H1 (cell line): ENCODE measurements at regions not wholly inside any gene's neighbourhood (a gene's known extent, or its start where the extent isn't known, plus 50 kb on each side); places are given as distances from the start of the nearest gene placed in this dataset.
"Not testable (repeated sequence)": the region's sequence is repeated elsewhere in the genome, so short reads cannot be mapped to it uniquely, and the experiment has no call there.

ENCODE experiments used
- CTCF ChIA-PET: fragments of 300-600 bp; sonication (Branson Sonifier 250); formaldehyde crosslinking; loops from one replicate; lab custom pipeline; 2021; ENCODE audit not compliant: partially characterized antibody; lab: Charles Lee
- POLR2A ChIA-PET: fragments of 300-600 bp; sonication (Branson Sonifier 250); formaldehyde crosslinking; loops from one replicate; lab custom pipeline; 2021; ENCODE audit warnings: inconsistent platforms; ENCODE audit not compliant: partially characterized antibody; lab: Charles Lee
- DNase-seq, 2 experiments: peaks; one replicate each; pipeline versions ENCODE4 v3.0.0 to v3.0.0-alpha.2; 2010 to 2022; ENCODE audit warnings: low spot score in 2 of 2, low read depth in 1 of 2, mixed read lengths in 1 of 2
- FAIRE-seq: peaks from 2 replicates; lab custom pipeline; 2011; peaks lifted over from hg19 to GRCh38; lab: Jason Lieb, UNC
- H2AFZ ChIP-seq: 2 replicates; pipeline ENCODE4 v1.8.1; 2012; ENCODE audit warnings: low read length, inconsistent platforms
- H2AK5ac ChIP-seq: 2 replicates; pipeline ENCODE4 v1.6.1; 2013; ENCODE audit warnings: low read depth, low read length
- H2BK120ac ChIP-seq: replicated peaks from 2 replicates; pipeline ENCODE3; 2013; ENCODE audit warnings: low read depth, low read length, inconsistent platforms
- H2BK12ac ChIP-seq: 2 replicates; pipeline ENCODE4 v1.6.1; 2013; ENCODE audit warnings: low read depth, low read length
- H2BK15ac ChIP-seq: 2 replicates; pipeline ENCODE4 v1.6.1; 2013; ENCODE audit warnings: low read length
- H2BK20ac ChIP-seq: 2 replicates; pipeline ENCODE4 v1.6.1; 2013; ENCODE audit warnings: low read length
- H2BK5ac ChIP-seq: 2 replicates; pipeline ENCODE4 v1.6.1; 2013; ENCODE audit warnings: low read depth, low read length
- H3K14ac ChIP-seq: 2 replicates; pipeline ENCODE4 v1.6.1; 2013; ENCODE audit warnings: inconsistent platforms; ENCODE audit not compliant: insufficient read length
- H3K18ac ChIP-seq: 2 replicates; pipeline ENCODE4 v1.6.1; 2013; ENCODE audit warnings: low read length; ENCODE audit errors: extremely low read depth
- H3K23ac ChIP-seq: 2 replicates; pipeline ENCODE4 v1.6.1; 2013; ENCODE audit warnings: inconsistent platforms; ENCODE audit not compliant: insufficient read length
- H3K23me2 ChIP-seq: 2 replicates; pipeline ENCODE4 v1.6.1; 2013; ENCODE audit warnings: low read depth, low read length
- H3K27ac ChIP-seq: 2 replicates; pipeline ENCODE4 v1.6.1; 2011; ENCODE audit warnings: low read depth, low read length, inconsistent platforms
- H3K27me3 ChIP-seq, 4 experiments: replicated peaks in 1 of 4; 1 replicate in 1 of 4; 2 replicates in 3 of 4; pipeline versions ENCODE4 v1.6.1 to v1.8.1; 2011 to 2013; ENCODE audit warnings: low read length in 3 of 4, mild to moderate bottlenecking in 3 of 4, inconsistent platforms in 2 of 4, mixed read lengths in 2 of 4, moderate library complexity in 1 of 4; ENCODE audit not compliant: control insufficient read depth in 3 of 4, insufficient read depth in 3 of 4; ENCODE audit errors: extremely low read depth in 1 of 4
- H3K36me3 ChIP-seq, 4 experiments: 2 replicates each; pipeline versions ENCODE4 v1.6.1 to v1.8.1; 2011 to 2013; ENCODE audit warnings: mild to moderate bottlenecking in 4 of 4, low read length in 3 of 4, moderate library complexity in 2 of 4, control low read depth in 1 of 4, inconsistent platforms in 1 of 4; ENCODE audit not compliant: insufficient read depth in 4 of 4, control insufficient read depth in 2 of 4
- H3K4ac ChIP-seq: replicated peaks from 2 replicates; pipeline ENCODE3; 2013; ENCODE audit warnings: low read length, low read depth, mixed read lengths, inconsistent platforms; ENCODE audit not compliant: insufficient read length
- H3K4me1 ChIP-seq, 4 experiments: replicated peaks in 1 of 4; 1 replicate in 1 of 4; 2 replicates in 3 of 4; pipeline versions ENCODE4 v1.6.1 to v1.8.1; 2011 to 2013; ENCODE audit warnings: low read length in 3 of 4, inconsistent platforms in 2 of 4, mixed read lengths in 1 of 4; ENCODE audit not compliant: insufficient read depth in 4 of 4, control insufficient read depth in 3 of 4
- H3K4me2 ChIP-seq, 2 experiments: 2 replicates each; pipeline versions ENCODE4 v1.6.1 to v1.8.1; 2011 to 2013; ENCODE audit warnings: low read depth in 2 of 2, low read length in 2 of 2, control low read depth in 1 of 2, inconsistent platforms in 1 of 2, mild to moderate bottlenecking in 1 of 2; ENCODE audit not compliant: insufficient read depth in 1 of 2
- H3K4me3 ChIP-seq, 4 experiments: fragments of 200-600, 300-600 bp in 1 of 4; sonication (generic), shearing (Covaris generic), sonication (Bioruptor Twin) in 1 of 4; 2 replicates each; pipeline versions ENCODE4 v1.5.1 to v1.8.1; 2011 to 2016; ENCODE audit warnings: low read length in 4 of 4, low read depth in 3 of 4, control low read depth in 2 of 4, inconsistent platforms in 2 of 4, mild to moderate bottlenecking in 2 of 4, mixed read lengths in 1 of 4, moderate library complexity in 1 of 4; ENCODE audit not compliant: insufficient read depth in 2 of 4; ENCODE audit errors: extremely low read depth in 1 of 4
- H3K56ac ChIP-seq: replicated peaks from 2 replicates; pipeline ENCODE3; 2013; ENCODE audit warnings: low read depth, mild to moderate bottlenecking, mixed read lengths, low read length, inconsistent platforms; ENCODE audit not compliant: insufficient read length
- H3K79me1 ChIP-seq: 2 replicates; pipeline ENCODE4 v1.6.1; 2013; ENCODE audit warnings: low read depth, low read length, control low read depth
- H3K79me2 ChIP-seq, 2 experiments: 2 replicates each; pipeline versions ENCODE4 v1.6.1 to v1.8.1; 2012 to 2013; ENCODE audit warnings: low read length in 2 of 2, mild to moderate bottlenecking in 2 of 2, inconsistent platforms in 1 of 2; ENCODE audit not compliant: insufficient read depth in 2 of 2, control insufficient read depth in 1 of 2
- H3K9ac ChIP-seq, 4 experiments: replicated peaks in 1 of 4; 1 replicate in 1 of 4; 2 replicates in 3 of 4; pipeline versions ENCODE4 v1.6.1 to v1.8.1; 2011 to 2013; ENCODE audit warnings: low read depth in 3 of 4, low read length in 3 of 4, control low read depth in 2 of 4, mild to moderate bottlenecking in 2 of 4, moderate library complexity in 2 of 4, inconsistent platforms in 1 of 4; ENCODE audit errors: extremely low read depth in 1 of 4
- H3K9me3 ChIP-seq, 2 experiments: 2 replicates each; pipeline versions ENCODE4 v1.6.1 to v1.8.1; 2012 to 2013; ENCODE audit warnings: mild to moderate bottlenecking in 2 of 2, moderate library complexity in 2 of 2, control low read depth in 1 of 2, inconsistent platforms in 1 of 2, low read depth in 1 of 2, low read length in 1 of 2, mixed read lengths in 1 of 2; ENCODE audit not compliant: insufficient read depth in 2 of 2
- H4K20me1 ChIP-seq, 2 experiments: replicated peaks in 1 of 2; 2 replicates each; pipeline versions ENCODE3 to v1.8.1; 2011 to 2013; ENCODE audit warnings: inconsistent platforms in 2 of 2, low read length in 2 of 2, mild to moderate bottlenecking in 1 of 2; ENCODE audit not compliant: insufficient read depth in 2 of 2, control insufficient read depth in 1 of 2
- H4K5ac ChIP-seq: 2 replicates; pipeline ENCODE4 v1.6.1; 2013; ENCODE audit warnings: low read length, low read depth, mixed read lengths, inconsistent platforms; ENCODE audit not compliant: insufficient read length
- H4K8ac ChIP-seq: 2 replicates; pipeline ENCODE4 v1.8.0; 2013; ENCODE audit warnings: mild to moderate bottlenecking, moderate library complexity, low read length, inconsistent platforms; ENCODE audit not compliant: insufficient read depth; ENCODE audit errors: extremely low read depth
- H4K91ac ChIP-seq: replicated peaks from 2 replicates; pipeline ENCODE3; 2013; ENCODE audit warnings: low read length, mixed read lengths, inconsistent platforms; ENCODE audit not compliant: insufficient read length
- CEBPB ChIP-seq: IDR thresholded peaks from 2 replicates; pipeline ENCODE4 v1.6.1; 2012; ENCODE audit warnings: low read depth, low read length
- CHD1 ChIP-seq: IDR thresholded peaks from 2 replicates; pipeline ENCODE4 v1.6.1; 2012; ENCODE audit warnings: low read depth, low read length, improper control_type of control experiment
- WGBS, 2 experiments: shearing (Covaris generic) in 1 of 2; methylation state at CpG; one replicate each; pipeline versions ENCODE4 v1.1.6 to v1.1.7; 2013 to 2015; ENCODE audit warnings: low lambda C conversion rate in 2 of 2, mixed read lengths in 2 of 2, inconsistent platforms in 1 of 2, low coverage in 1 of 2, missing lambda C conversion rate in 1 of 2; ENCODE audit not compliant: insufficient replicate concordance in 2 of 2, insufficient coverage in 1 of 2, insufficient read length in 1 of 2; ENCODE audit errors: extremely low coverage in 1 of 2, missing lambda C conversion rate in 1 of 2; 5-methylcytosine and 5-hydroxymethylcytosine counted together

- TF ChIP-seq CHD1 (no peak), CEBPB (no peak; the same call in 1 of the 2 replicates)
These were observed 751.5 kb upstream of the ALG10B start (continued) for GRCh38 chr12:37565112-37565511.

GRCh38 chr12:37570547-37570946, 746.0 kb upstream of the ALG10B start:
- H3K4me2 ChIP-seq, POLR2A ChIA-PET, H3K4me1 ChIP-seq, H3K56ac ChIP-seq, H3K9ac ChIP-seq, H3K79me1 ChIP-seq, H3K79me2 ChIP-seq, H2BK120ac ChIP-seq, H4K5ac ChIP-seq, H2BK20ac ChIP-seq, H3K14ac ChIP-seq, H4K8ac ChIP-seq, H3K36me3 ChIP-seq, H2BK5ac ChIP-seq, H3K23me2 ChIP-seq, FAIRE-seq, H3K27me3 ChIP-seq, H2BK12ac ChIP-seq, H4K91ac ChIP-seq, H2AFZ ChIP-seq, CTCF ChIA-PET, H2AK5ac ChIP-seq, H3K27ac ChIP-seq, H3K18ac ChIP-seq, H2BK15ac ChIP-seq, H4K20me1 ChIP-seq, H3K4ac ChIP-seq, H3K4me3 ChIP-seq, DNase-seq, H3K23ac ChIP-seq: not testable (repeated sequence)
- H3K9me3 ChIP-seq, result peaks cover 13 to 63% of the 10 kb centered on the region in 2 experiments; a peak in 3 of 4 replicates
- 93% methylated on average over 2 of the region's 2 CpGs; no CpG with 5 or more reads in 1 of the 2 experiments for WGBS, 2 experiments
